ENCODE measurements at regions not wholly inside any gene's neighbourhood (a gene's known extent, or its start where the extent isn't known, plus 50 kb on each side); places are given as distances from the start of the nearest gene placed in this dataset.

- Histone ChIP-seq H3K4me1 (peaks cover 0 to 12% (median 0%) of the 10 kb centered on the region in 3 donors), H3K4me3 (no peak overlapping the region), H3K36me3 (no peaks in the 10 kb centered on the region), H3K27ac (no peak overlapping the region), H3K27me3 (no peaks in the 10 kb centered on the region), H3K9me3 (no peaks in the 10 kb centered on the region)
- TF ChIP-seq POLR2A (IDR thresholded peaks at IDR 0.05): no peak
- DNase-seq: no peak
- intact Hi-C loops (cut with DNase I): loop anchor here (5.0 to 10.0 kb wide), 2 partner anchors 138 to 159 kb away; no protein-coding TSS in a partner anchor
- 81 to 87% methylated on average over 3 of the region's 3 CpGs for WGBS, 2 donors
These were observed 89.2 kb downstream of the AREG start for GRCh38 chr4:74534121-74534520.

GRCh38 chr4:74534936-74535335 lies 90.0 kb downstream of the AREG start:
- Histone ChIP-seq H3K4me1 (peaks cover 0 to 4% (median 0%) of the 10 kb centered on the region in 3 donors), H3K27me3 (no peaks in the 10 kb centered on the region), H3K27ac (no peak overlapping the region), H3K4me3 (no peak overlapping the region), H3K9me3 (no peaks in the 10 kb centered on the region), H3K36me3 (no peaks in the 10 kb centered on the region)
- intact Hi-C loops (cut with DNase I): loop anchor here (5.0 to 10.0 kb wide), 2 partner anchors 137 to 160 kb away; no protein-coding TSS in a partner anchor
- no peak for DNase-seq
- no peak for TF ChIP-seq POLR2A (IDR thresholded peaks at IDR 0.05)
- TF ChIP-seq CTCF (IDR thresholded peaks at IDR 0.05): no peak

GRCh38 chr4:74535512-74535911 lies 90.6 kb downstream of the AREG start:
- intact Hi-C loops (cut with DNase I): loop anchor here (10.0 kb wide), 1 partner anchor 161 kb away; no protein-coding TSS in a partner anchor
- Histone ChIP-seq H3K27me3 (no peaks in the 10 kb centered on the region), H3K9me3 (no peaks in the 10 kb centered on the region), H3K4me1 (no peaks in the 10 kb centered on the region), H3K36me3 (no peaks in the 10 kb centered on the region), H3K4me3 (no peak overlapping the region), H3K27ac (no peak overlapping the region)
- no peak for DNase-seq
- 71 to 84% methylated on average over 1 of the region's 1 CpG for WGBS, 2 donors
- TF ChIP-seq CTCF (IDR thresholded peaks at IDR 0.05) (no peak), POLR2A (IDR thresholded peaks at IDR 0.05) (no peak)

- intact Hi-C loops (cut with DNase I): loop anchor here (10.0 kb wide), 1 partner anchor 162 kb away; no protein-coding TSS in a partner anchor
These were observed 91.6 kb downstream of the AREG start for GRCh38 chr4:74536557-74536956.

GRCh38 chr4:74537459-74537858 lies 92.5 kb downstream of the AREG start:
- H3K4me3 ChIP-seq: no peak overlapping the region
- H3K4me1 ChIP-seq: no peaks in the 10 kb centered on the region
- TF ChIP-seq POLR2A (IDR thresholded peaks at IDR 0.05) (no peak), CTCF (IDR thresholded peaks at IDR 0.05) (no peak)
- WGBS, 2 donors: 75 to 78% methylated on average over 3 of the region's 3 CpGs
- intact Hi-C loops (cut with DNase I): loop anchor here (10.0 kb wide), 1 partner anchor 163 kb away; no protein-coding TSS in a partner anchor
- H3K36me3 ChIP-seq: no peaks in the 10 kb centered on the region
- no peaks in the 10 kb centered on the region for H3K27me3 ChIP-seq
- no peak for DNase-seq
- H3K9me3 ChIP-seq: no peaks in the 10 kb centered on the region
- no peak overlapping the region for H3K27ac ChIP-seq

More at GRCh38 chr4:74536557-74536956, 91.6 kb downstream of the AREG start:
- Histone ChIP-seq H3K4me3 (no peak overlapping the region), H3K27ac (no peak overlapping the region), H3K27me3 (no peaks in the 10 kb centered on the region), H3K9me3 (no peaks in the 10 kb centered on the region), H3K36me3 (no peaks in the 10 kb centered on the region), H3K4me1 (no peaks in the 10 kb centered on the region)
- WGBS, 2 donors: 38 to 40% methylated on average over 1 of the region's 1 CpG
- peak in 4 of 6 experiments; percentile 14 to 58 (median 32) for TF ChIP-seq CTCF (IDR thresholded peaks at IDR 0.05)
- no peak for TF ChIP-seq POLR2A (IDR thresholded peaks at IDR 0.05)
- no peak for DNase-seq
